ENCODE measurements at regions not wholly inside any gene's neighbourhood (a gene's known extent, or its start where the extent isn't known, plus 50 kb on each side); places are given as distances from the start of the nearest gene placed in this dataset.

GRCh38 chr4:64508089-64508488 is 98.8 kb upstream of the TECRL start:
- no peaks in the 10 kb centered on the region for H3K4me1 ChIP-seq
- intact Hi-C loops (cut with DNase I), result no loop called here

DNA sequence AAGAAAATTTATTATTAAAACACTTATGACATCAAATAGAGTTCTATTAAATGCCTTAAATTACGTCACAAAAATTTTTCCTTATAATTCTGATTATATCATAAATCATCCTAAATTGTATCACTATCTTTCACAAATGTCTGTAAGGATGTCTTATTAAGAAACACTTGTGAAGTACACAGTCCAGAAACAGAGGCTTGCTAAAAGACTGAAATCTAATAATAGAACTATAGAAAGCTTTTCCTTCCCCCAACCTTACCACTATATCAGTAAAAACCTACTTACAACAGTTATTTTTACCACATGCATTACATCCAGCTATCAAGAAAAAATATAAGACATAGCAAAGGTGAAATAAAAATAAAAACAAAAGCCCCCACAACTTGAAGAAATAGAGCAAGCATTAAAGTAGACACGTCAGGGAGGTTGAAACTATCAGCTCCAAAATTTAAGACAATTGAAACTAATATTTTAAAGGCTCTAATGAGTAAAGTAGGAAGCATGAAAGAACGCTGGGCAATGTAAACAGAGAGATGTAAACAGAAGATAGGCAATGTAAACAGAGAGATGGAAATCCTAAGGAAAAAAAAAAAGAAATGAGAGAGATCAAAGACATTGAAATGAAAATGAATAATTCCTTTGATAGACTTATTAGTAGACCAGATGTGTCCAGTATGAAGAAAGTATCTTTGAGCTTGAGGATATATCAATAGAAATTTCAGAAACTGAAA is 94.9 kb upstream of the TECRL start:
- Histone ChIP-seq H3K4me1 (no peaks in the 10 kb centered on the region), H3K9me3 (no peaks in the 10 kb centered on the region), H3K4me3 (no peak overlapping the region), H3K27ac (no peak overlapping the region), H3K27me3 (no peaks in the 10 kb centered on the region), H3K36me3 (no peaks in the 10 kb centered on the region)
- intact Hi-C loops (cut with DNase I), result no loop called here
- TF ChIP-seq POLR2A (IDR thresholded peaks at IDR 0.05), result no peak
- no peak for TF ChIP-seq CTCF (IDR thresholded peaks at IDR 0.05)
- TF ChIP-seq POLR2AphosphoS5 (IDR thresholded peaks at IDR 0.05; ENCODE audit: insufficient read depth in 1 of 2, low read depth in 1 of 2), result no peak
- no peak for DNase-seq (ENCODE audit: extremely low spot score in 2 of 2)

More at GRCh38 chr4:64508089-64508488, 98.8 kb upstream of the TECRL start:
- no peaks in the 10 kb centered on the region for H3K9me3 ChIP-seq
- no peak for DNase-seq (ENCODE audit: extremely low spot score in 2 of 2)
- TF ChIP-seq POLR2A (IDR thresholded peaks at IDR 0.05), result no peak
- no peak overlapping the region for H3K27ac ChIP-seq
- H3K4me3 ChIP-seq, result no peak overlapping the region
- H3K27me3 ChIP-seq, result no peaks in the 10 kb centered on the region
- H3K36me3 ChIP-seq, result no peaks in the 10 kb centered on the region

DNA sequence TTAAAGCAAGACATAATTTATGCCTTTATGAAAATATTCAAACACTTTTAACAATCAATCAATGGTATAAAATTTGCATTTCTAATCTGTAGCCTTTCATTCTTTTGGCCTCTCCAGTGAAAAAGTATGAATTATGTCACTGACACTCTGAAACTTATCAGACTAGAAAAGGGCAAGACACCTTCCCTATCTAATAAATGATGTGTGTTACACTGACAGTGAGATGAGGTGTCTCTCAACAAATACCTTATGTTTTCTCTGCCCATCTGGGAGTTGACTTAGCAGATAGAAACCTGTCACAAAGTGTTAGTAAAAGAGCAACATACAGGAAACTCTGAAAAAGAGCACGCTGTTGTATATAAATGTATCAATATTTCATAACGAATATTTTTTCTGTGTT is 94.2 kb upstream of the TECRL start:
- Histone ChIP-seq H3K9me3 (no peaks in the 10 kb centered on the region), H3K4me1 (no peaks in the 10 kb centered on the region), H3K27me3 (no peaks in the 10 kb centered on the region), H3K27ac (no peak overlapping the region), H3K36me3 (no peaks in the 10 kb centered on the region), H3K4me3 (no peak overlapping the region)
- no peak for DNase-seq (ENCODE audit: extremely low spot score in 2 of 2)
- intact Hi-C loops (cut with DNase I), result no loop called here
- no peak for TF ChIP-seq POLR2AphosphoS5 (IDR thresholded peaks at IDR 0.05; ENCODE audit: insufficient read depth in 1 of 2, low read depth in 1 of 2)
- TF ChIP-seq POLR2A (IDR thresholded peaks at IDR 0.05), result no peak
- TF ChIP-seq CTCF (IDR thresholded peaks at IDR 0.05), result no peak

- H3K27me3 ChIP-seq, result no peaks in the 10 kb centered on the region
- no peaks in the 10 kb centered on the region for H3K36me3 ChIP-seq
- no peak overlapping the region for H3K4me3 ChIP-seq
- TF ChIP-seq POLR2AphosphoS5 (IDR thresholded peaks at IDR 0.05; ENCODE audit: insufficient read depth in 1 of 2, low read depth in 1 of 2), result no peak
- TF ChIP-seq POLR2A (IDR thresholded peaks at IDR 0.05), result no peak
- TF ChIP-seq CTCF (IDR thresholded peaks at IDR 0.05), result no peak
- no peak for DNase-seq (ENCODE audit: extremely low spot score in 2 of 2)
- intact Hi-C loops (cut with DNase I), result no loop called here
- H3K27ac ChIP-seq, result no peak overlapping the region
- H3K9me3 ChIP-seq, result no peaks in the 10 kb centered on the region
- H3K4me1 ChIP-seq, result no peaks in the 10 kb centered on the region
These were observed 88.2 kb upstream of the TECRL start for GRCh38 chr4:64497491-64497890.

- Histone ChIP-seq H3K9me3 (no peaks in the 10 kb centered on the region), H3K4me1 (no peaks in the 10 kb centered on the region), H3K4me3 (no peak overlapping the region), H3K36me3 (no peaks in the 10 kb centered on the region), H3K27ac (no peak overlapping the region), H3K27me3 (no peaks in the 10 kb centered on the region)
- intact Hi-C loops (cut with DNase I), result no loop called here
- no peak for DNase-seq (ENCODE audit: extremely low spot score in 2 of 2)
- TF ChIP-seq CTCF (IDR thresholded peaks at IDR 0.05) (no peak), POLR2AphosphoS5 (IDR thresholded peaks at IDR 0.05; ENCODE audit: insufficient read depth in 1 of 2, low read depth in 1 of 2) (no peak), POLR2A (IDR thresholded peaks at IDR 0.05) (no peak)
These were observed 86.7 kb upstream of the TECRL start for GRCh38 chr4:64495946-64496345.

All from vagina (tissue), 2 donors.